GM12874 (cell line): ENCODE measurements at regions not wholly inside any gene's neighbourhood (a gene's known extent, or its start where the extent isn't known, plus 50 kb on each side); places are given as distances from the start of the nearest gene placed in this dataset.

Experiments
- CTCF ChIP-seq: IDR thresholded peaks from 2 replicates; pipeline ENCODE4 v1.5.1; 2011; ENCODE audit warnings: low read depth, mild to moderate bottlenecking, control low read depth, low read length, moderate library complexity; ENCODE audit not compliant: insufficient read depth

- TF ChIP-seq CTCF = no peak
These were observed 64.6 kb downstream of the UNCX start for GRCh38 chr7:1297017-1297960.

GRCh38 chr7:1298051-1298930, 65.6 kb downstream of the UNCX start:
- TF ChIP-seq CTCF = no peak

- no peak for TF ChIP-seq CTCF
These were observed 66.5 kb downstream of the UNCX start for GRCh38 chr7:1298931-1299885.

GRCh38 chr7:1300206-1300605, 67.5 kb downstream of the UNCX start:
- TF ChIP-seq CTCF = no peak

- no peak for TF ChIP-seq CTCF
These were observed 68.0 kb downstream of the UNCX start for GRCh38 chr7:1300636-1301035.

GRCh38 chr7:1301054-1301881, 68.6 kb downstream of the UNCX start:
- no peak for TF ChIP-seq CTCF
